Smooth muscle cell (in vitro differentiated cells): ENCODE measurements at regions not wholly inside any gene's neighbourhood (a gene's known extent, or its start where the extent isn't known, plus 50 kb on each side); places are given as distances from the start of the nearest gene placed in this dataset.

Source experiments
- DNase-seq: peaks from one replicate; lab custom pipeline; 2025; ENCODE audit not compliant: unreplicated experiment; lab: John Stamatoyannopoulos, UW
- H2AFZ ChIP-seq: fragments of 200-600 bp; sonication (generic); 2 replicates; pipeline ENCODE4 v1.6.0; 2016; ENCODE audit warnings: antibody characterized with exemption, low read depth, mild to moderate bottlenecking
- H3F3A ChIP-seq: fragments of 200-600 bp; sonication (generic); 2 replicates; pipeline ENCODE4 v1.6.0; 2017; ENCODE audit warnings: antibody characterized with exemption, low read depth
- H3K27ac ChIP-seq: fragments of 200-600 bp; sonication (generic); 2 replicates; pipeline ENCODE4 v1.5.1; 2016; ENCODE audit warnings: low read depth, mild to moderate bottlenecking
- H3K27me3 ChIP-seq: fragments of 200-600 bp; sonication (generic); 2 replicates; pipeline ENCODE4 v1.6.1; 2016; ENCODE audit warnings: low read depth, mild to moderate bottlenecking
- H3K36me3 ChIP-seq: fragments of 200-600 bp; sonication (generic); 2 replicates; pipeline ENCODE4 v1.5.1; 2016; ENCODE audit warnings: low read depth
- H3K4me1 ChIP-seq: fragments of 200-600 bp; sonication (generic); 2 replicates; pipeline ENCODE4 v1.5.1; 2016; ENCODE audit warnings: low read depth
- H3K4me2 ChIP-seq: fragments of 200-600 bp; sonication (generic); 2 replicates; pipeline ENCODE4 v1.6.0; 2016; ENCODE audit warnings: mild to moderate bottlenecking
- H3K4me3 ChIP-seq: fragments of 200-600 bp; sonication (generic); 2 replicates; pipeline ENCODE4 v1.5.1; 2016; ENCODE audit warnings: mild to moderate bottlenecking
- H3K79me2 ChIP-seq: fragments of 200-600 bp; sonication (generic); 2 replicates; pipeline ENCODE4 v1.6.0; 2016; ENCODE audit warnings: low read depth, mild to moderate bottlenecking
- H3K9ac ChIP-seq: fragments of 200-600 bp; sonication (generic); 2 replicates; pipeline ENCODE4 v1.6.0; 2016; ENCODE audit warnings: low read depth
- H3K9me3 ChIP-seq: fragments of 200-600 bp; sonication (generic); replicated peaks from 2 replicates; pipeline ENCODE4 v1.5.1; 2016; ENCODE audit warnings: low read depth
- H4K20me1 ChIP-seq: fragments of 200-600 bp; sonication (generic); 2 replicates; pipeline ENCODE4 v1.6.0; 2016; ENCODE audit warnings: low read depth
- WGBS: methylation state at CpG from one replicate; pipeline ENCODE4 v1.1.7; 2016; ENCODE audit warnings: low lambda C conversion rate; 5-methylcytosine and 5-hydroxymethylcytosine counted together
- TF ChIP-seq, protein P1 (sequence below): fragments of 200-600 bp; sonication (generic); IDR thresholded peaks from 2 replicates; pipeline ENCODE4 v1.5.1; 2017; ENCODE audit warnings: borderline replicate concordance, mild to moderate bottlenecking, antibody characterized with exemption; ENCODE audit not compliant: insufficient read depth, poor library complexity, severe bottlenecking

GRCh38 chr10:130409331-130409730, 273.1 kb downstream of the GLRX3 start:
- Histone ChIP-seq H3K4me1 (no peaks in the 10 kb centered on the region), H3K4me2 (no peak overlapping the region), H3K9me3 (no peaks in the 10 kb centered on the region), H3K4me3 (no peak overlapping the region), H3K79me2 (no peaks in the 10 kb centered on the region), H3F3A (no peaks in the 10 kb centered on the region), H2AFZ (no peak overlapping the region), H3K9ac (no peak overlapping the region), H3K27ac (no peak overlapping the region), H3K36me3 (no peaks in the 10 kb centered on the region), H4K20me1 (no peaks in the 10 kb centered on the region), H3K27me3 (peaks cover 6% of the 10 kb centered on the region)
- TF ChIP-seq, protein P1, sequence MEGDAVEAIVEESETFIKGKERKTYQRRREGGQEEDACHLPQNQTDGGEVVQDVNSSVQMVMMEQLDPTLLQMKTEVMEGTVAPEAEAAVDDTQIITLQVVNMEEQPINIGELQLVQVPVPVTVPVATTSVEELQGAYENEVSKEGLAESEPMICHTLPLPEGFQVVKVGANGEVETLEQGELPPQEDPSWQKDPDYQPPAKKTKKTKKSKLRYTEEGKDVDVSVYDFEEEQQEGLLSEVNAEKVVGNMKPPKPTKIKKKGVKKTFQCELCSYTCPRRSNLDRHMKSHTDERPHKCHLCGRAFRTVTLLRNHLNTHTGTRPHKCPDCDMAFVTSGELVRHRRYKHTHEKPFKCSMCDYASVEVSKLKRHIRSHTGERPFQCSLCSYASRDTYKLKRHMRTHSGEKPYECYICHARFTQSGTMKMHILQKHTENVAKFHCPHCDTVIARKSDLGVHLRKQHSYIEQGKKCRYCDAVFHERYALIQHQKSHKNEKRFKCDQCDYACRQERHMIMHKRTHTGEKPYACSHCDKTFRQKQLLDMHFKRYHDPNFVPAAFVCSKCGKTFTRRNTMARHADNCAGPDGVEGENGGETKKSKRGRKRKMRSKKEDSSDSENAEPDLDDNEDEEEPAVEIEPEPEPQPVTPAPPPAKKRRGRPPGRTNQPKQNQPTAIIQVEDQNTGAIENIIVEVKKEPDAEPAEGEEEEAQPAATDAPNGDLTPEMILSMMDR: no peak
- no peak for DNase-seq
- WGBS: 83% methylated on average over 11 of the region's 11 CpGs

DNA sequence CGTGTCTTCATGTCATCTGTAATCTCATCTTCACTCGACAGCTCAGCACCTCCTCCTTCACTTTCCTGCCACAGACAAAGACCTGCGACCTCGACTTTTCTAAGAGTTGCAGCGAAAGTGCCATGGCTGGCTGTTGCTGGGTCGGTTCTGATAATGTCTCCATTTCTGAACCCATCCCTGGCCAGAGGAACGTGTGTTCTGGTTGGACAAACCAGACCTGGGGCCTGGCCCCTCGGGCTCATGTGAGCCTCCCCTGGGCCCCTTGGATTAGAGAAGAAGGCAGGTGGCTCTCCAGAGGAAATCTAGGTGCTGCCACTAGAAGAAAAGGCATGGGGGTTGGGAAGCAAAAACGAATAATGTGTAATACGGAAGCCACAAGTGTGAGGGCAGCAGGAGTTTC, 273.7 kb downstream of the GLRX3 start:
- no peaks in the 10 kb centered on the region for H3K36me3 ChIP-seq
- peaks cover 3% of the 10 kb centered on the region for H3K27me3 ChIP-seq
- 81% methylated on average over 10 of the region's 10 CpGs for WGBS
- no peaks in the 10 kb centered on the region for H3K9me3 ChIP-seq
- no peak overlapping the region for H3K4me2 ChIP-seq
- TF ChIP-seq, protein P1: no peak
- no peaks in the 10 kb centered on the region for H3K4me1 ChIP-seq
- H3K79me2 ChIP-seq: no peaks in the 10 kb centered on the region
- H3K4me3 ChIP-seq: no peak overlapping the region
- H2AFZ ChIP-seq: no peak overlapping the region
- H4K20me1 ChIP-seq: no peaks in the 10 kb centered on the region
- no peak overlapping the region for H3K9ac ChIP-seq
- H3K27ac ChIP-seq: no peak overlapping the region
- no peaks in the 10 kb centered on the region for H3F3A ChIP-seq
- no peak for DNase-seq

- Histone ChIP-seq H3K4me2 (no peak overlapping the region), H3K9me3 (no peaks in the 10 kb centered on the region), H3K36me3 (no peaks in the 10 kb centered on the region), H2AFZ (no peak overlapping the region), H3F3A (no peaks in the 10 kb centered on the region), H3K27me3 (no peaks in the 10 kb centered on the region), H3K79me2 (no peaks in the 10 kb centered on the region), H3K4me1 (no peaks in the 10 kb centered on the region), H3K4me3 (no peak overlapping the region), H3K27ac (no peak overlapping the region), H4K20me1 (no peaks in the 10 kb centered on the region), H3K9ac (no peak overlapping the region)
- 76% methylated on average over 13 of the region's 13 CpGs for WGBS
- TF ChIP-seq, protein P1: no peak
- no peak for DNase-seq
Observed at GRCh38 chr10:130411496-130412085, 275.4 kb downstream of the GLRX3 start.

- TF ChIP-seq, protein P1: no peak
- WGBS: 80% methylated on average over 5 of the region's 5 CpGs
- Histone ChIP-seq H3K9ac (no peak overlapping the region), H3K4me1 (no peaks in the 10 kb centered on the region), H3F3A (no peaks in the 10 kb centered on the region), H3K4me3 (no peak overlapping the region), H3K9me3 (no peaks in the 10 kb centered on the region), H2AFZ (no peak overlapping the region), H3K27me3 (no peaks in the 10 kb centered on the region), H3K4me2 (no peak overlapping the region), H4K20me1 (no peaks in the 10 kb centered on the region), H3K36me3 (no peaks in the 10 kb centered on the region), H3K27ac (no peak overlapping the region), H3K79me2 (no peaks in the 10 kb centered on the region)
- no peak for DNase-seq
Observed at GRCh38 chr10:130412317-130412716, 276.1 kb downstream of the GLRX3 start.
